IPS-18c (cell line): ENCODE measurements at regions not wholly inside any gene's neighbourhood (a gene's known extent, or its start where the extent isn't known, plus 50 kb on each side); places are given as distances from the start of the nearest gene placed in this dataset.

ENCODE experiments used
- H3K4me3 ChIP-seq: 2 replicates; pipeline ENCODE4 v1.7.0; 2013; ENCODE audit warnings: low read depth, mild to moderate bottlenecking, low read length, moderate library complexity; ENCODE audit not compliant: insufficient read depth
- H3K9me3 ChIP-seq: one replicate; pipeline ENCODE4 v1.6.1; 2013; ENCODE audit warnings: mild to moderate bottlenecking, low read length, moderate library complexity; ENCODE audit not compliant: control insufficient read depth, insufficient read depth

DNA sequence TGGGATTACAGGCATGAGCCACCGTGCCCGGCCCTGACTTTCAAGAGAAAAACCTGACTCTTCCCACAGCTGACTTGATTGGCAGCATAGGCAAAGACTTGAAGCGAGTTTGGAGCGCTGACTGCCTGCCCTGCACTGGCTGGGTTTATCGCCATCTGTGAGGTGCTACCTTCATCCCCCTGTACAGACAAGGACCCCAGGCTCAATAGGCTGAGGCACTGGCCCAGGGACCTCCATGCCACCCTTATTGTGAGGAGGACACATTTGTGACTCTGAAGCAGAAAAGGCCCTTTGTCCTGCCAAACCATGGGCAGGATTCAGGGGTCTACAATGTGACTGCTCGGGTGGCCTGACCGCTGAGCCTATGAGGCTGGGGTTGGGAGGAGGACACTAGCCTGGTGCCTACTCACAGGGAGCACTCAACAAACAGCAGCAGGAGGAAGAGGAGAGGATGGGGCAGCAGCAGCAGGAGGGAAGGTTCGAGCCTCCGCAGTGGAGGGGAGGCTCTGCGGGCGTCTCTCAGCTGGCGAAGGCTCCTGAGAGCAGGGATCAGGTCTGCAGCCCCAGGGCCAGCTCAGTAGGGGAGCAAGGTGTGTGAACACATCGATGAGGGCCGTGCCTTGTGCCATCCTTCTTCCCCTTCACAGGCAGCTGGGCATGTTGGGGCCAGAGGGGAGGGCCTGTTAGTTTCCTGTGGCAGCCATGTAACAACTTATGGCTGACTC, 72.9 kb upstream of the WNT7B start:
- Histone ChIP-seq H3K9me3 (no peaks in the 10 kb centered on the region), H3K4me3 (no peak overlapping the region)

DNA sequence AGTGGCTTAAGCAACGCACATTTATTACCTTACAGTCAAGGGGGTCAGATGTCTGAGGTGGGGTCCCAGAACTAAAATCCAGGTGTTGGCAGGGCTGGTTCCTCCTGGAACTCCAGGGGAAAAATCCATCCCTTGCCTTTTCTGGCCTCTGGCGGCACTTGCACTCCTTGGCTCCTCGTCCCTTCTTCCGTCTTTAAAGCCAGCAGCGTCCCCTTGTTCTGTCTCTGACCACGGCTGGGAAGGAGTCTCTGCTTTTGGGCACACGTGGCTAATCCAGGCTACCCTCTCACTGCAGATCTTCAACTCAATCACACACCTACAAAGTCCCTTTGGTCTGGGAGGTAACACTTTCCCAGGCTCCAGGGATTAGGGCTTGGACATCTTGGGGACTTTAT, 73.5 kb upstream of the WNT7B start:
- H3K4me3 ChIP-seq, result no peak overlapping the region
- no peaks in the 10 kb centered on the region for H3K9me3 ChIP-seq

DNA sequence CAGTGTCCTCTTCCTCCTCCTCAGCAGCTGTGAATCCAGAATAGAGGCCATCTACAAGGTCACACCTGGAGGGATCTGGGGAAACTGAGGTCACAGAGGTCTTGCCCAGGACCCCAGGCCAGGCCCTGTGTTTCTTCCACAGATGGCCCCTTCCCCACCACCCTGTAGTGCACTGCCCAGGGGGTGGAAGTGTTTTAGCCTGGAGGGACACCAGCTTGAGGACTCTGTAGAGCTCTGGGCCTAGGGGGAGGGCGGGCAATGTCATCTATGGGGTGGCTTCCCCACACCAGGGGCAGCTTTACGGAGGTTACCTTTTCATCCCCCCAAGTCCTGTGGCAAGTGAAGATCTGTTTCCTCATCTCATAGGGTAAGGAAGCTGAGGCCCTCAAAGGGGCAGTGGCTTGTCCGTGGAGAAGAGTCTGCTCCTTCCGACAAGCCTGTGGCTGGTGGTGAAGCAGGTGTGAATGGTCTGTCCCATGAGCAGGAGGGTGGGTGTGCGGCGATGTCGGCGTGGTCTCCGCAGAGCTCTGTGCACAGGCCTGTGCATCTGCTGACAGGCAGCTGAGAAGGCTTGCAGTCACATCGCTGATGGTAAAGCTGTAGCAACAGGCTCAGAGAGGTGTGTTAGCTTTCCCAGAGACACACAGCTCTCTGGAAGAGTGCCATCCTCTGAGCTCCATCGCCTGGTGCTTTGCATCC, 74.1 kb upstream of the WNT7B start:
- no peaks in the 10 kb centered on the region for H3K9me3 ChIP-seq
- no peak overlapping the region for H3K4me3 ChIP-seq

DNA sequence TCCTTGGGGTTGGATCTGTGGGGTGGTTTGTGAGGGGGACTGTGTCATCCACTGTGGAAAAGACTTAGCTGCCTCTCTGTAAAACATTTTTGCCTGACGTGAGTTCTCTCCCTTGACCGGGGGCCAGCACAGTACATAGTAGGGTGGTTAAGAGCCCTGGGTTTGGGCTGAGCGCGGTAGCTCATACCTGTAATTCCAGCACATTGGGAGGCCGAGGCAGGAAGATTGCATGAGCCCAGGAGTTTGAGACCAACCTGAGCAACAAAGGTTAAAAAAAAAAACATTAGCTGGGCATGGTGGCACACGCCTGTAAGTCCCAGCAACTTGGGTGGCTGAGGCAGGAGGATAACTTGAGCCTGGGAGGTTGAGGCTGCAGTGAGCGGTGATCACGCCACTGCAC, 74.7 kb upstream of the WNT7B start:
- Histone ChIP-seq H3K4me3 (no peak overlapping the region), H3K9me3 (no peaks in the 10 kb centered on the region)

DNA sequence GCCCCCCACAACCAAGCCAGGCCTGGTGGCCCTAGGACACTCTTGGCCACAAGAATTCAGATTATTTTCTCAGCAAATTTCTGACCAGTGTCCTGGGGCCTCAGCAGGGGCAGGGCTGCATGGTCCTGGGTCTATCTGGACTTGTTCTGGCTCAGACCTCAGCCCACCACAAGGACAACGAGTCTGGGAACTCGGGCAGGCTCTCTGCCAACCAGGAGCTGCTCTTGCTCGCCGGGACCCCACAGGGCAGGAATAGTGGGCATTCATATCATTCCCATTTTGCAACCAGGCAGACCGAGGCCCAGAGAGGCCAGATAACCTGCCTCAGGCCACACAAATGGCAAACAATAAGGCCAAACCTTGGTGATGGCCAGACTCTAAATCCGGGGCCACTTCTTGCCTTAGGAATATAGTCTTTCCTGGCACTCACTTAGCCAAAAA, 75.4 kb upstream of the WNT7B start:
- no peaks in the 10 kb centered on the region for H3K9me3 ChIP-seq
- H3K4me3 ChIP-seq, result no peak overlapping the region

DNA sequence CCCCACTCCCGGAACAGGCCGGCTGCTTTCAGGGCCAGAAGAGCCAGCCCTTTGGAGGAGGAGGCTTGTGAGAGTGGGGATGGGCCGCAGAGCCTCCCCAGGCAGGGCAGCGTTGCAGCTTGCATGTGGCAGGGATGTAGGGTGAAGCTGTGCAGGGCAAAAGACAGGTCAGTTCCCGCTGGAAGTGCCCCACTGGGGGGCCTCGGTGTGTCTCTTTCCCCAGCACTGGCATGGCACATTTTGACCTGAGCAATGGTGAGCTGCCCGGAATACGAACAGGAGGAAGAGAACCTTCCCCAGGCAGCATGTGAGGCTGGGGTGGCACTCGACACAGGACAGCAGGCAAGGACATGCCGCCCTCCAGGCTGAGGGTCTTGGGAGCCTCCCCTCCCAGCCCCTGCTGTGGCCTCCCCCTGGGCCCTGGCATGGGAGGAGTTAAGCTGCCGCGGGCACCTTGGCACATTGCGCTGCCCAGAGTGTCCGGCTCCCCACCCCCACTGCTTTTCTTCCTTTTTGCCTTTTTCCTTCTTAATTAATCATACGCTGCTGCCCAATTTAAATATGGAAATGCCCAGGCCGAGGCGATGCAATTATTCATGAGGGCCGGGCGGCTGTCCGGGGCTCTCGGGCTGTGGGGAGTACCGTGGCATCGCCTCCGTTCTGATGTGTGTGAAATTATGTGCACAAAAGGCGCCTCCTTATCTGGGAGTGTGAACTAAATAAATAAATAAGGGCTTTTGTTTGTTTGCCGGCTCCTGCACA, 76.0 kb upstream of the WNT7B start:
- no peak overlapping the region for H3K4me3 ChIP-seq
- no peaks in the 10 kb centered on the region for H3K9me3 ChIP-seq

DNA sequence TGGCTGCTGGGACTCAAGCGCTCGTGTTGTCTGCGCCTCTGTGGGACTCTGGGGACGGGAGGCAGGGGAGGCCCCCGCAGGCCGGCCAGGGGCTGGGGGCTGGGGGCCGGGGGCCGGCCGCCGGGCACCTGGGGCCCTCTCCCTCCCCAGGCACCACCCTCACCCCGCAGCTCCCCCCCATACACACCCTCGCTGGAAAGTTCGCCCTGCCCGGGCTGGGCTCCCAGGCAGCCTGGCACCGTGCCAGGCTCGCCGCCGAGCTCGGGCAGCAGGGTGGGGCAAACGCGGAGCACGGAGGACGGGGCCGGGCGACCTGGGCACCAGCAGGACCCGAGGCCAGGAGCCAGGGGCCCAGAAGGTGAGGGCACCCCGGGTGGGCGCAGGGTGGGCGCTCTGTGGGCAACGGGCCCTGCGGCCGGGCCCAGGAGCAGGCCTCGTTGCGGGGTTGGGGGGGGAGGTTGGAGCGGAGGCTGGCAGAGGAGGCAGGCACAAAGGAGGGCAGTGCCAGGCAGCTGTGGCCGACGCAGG, 76.7 kb upstream of the WNT7B start:
- Histone ChIP-seq H3K4me3 (no peak overlapping the region), H3K9me3 (no peaks in the 10 kb centered on the region)

DNA sequence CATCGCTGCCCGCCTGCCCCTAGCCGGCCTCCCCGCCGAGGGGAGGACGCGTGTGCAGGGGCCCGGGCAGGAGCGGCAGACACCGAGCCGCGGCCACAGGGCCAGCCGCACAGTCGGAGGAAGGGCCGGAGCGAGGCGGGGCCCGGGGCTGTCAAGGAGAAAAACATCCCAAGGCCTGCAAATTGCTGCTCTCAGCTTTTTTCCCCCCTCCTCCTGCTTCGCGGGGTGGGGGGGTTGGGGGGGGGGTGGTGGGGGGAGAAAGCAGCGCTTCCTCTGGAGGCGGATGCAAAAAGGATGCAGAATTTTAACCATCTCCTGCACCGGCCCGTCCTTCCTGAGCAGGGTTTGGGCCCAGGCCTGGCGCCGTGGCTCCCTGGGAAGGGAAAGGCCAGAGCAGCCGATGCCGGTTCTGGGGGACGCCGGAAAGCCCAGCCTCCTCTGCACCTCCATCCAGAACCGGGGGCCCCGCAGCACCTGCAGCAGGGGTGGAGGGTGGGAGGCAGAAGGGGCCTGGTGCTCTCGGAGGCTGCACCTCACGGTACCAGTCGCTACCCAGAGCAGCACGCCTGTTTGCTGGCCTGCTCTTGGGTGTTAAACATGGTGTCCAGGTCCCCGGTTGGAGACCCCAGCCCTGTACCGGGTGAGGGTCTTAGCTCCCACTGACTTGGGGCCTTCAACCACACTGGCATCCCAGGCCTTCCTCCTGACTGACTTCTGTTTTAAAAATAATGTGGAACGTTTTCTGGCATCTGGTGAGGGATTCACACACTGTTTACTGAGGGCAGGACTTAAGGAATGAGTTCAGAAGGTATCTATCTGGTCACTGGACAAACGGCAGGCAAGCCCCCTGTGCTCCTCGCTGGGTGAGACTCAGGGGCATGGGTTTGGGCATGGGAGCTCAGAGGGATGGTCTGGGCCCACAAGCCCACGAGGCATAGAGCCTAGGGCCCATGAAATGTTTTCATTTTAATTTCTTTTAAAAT, 77.4 kb upstream of the WNT7B start:
- H3K9me3 ChIP-seq, result no peaks in the 10 kb centered on the region

DNA sequence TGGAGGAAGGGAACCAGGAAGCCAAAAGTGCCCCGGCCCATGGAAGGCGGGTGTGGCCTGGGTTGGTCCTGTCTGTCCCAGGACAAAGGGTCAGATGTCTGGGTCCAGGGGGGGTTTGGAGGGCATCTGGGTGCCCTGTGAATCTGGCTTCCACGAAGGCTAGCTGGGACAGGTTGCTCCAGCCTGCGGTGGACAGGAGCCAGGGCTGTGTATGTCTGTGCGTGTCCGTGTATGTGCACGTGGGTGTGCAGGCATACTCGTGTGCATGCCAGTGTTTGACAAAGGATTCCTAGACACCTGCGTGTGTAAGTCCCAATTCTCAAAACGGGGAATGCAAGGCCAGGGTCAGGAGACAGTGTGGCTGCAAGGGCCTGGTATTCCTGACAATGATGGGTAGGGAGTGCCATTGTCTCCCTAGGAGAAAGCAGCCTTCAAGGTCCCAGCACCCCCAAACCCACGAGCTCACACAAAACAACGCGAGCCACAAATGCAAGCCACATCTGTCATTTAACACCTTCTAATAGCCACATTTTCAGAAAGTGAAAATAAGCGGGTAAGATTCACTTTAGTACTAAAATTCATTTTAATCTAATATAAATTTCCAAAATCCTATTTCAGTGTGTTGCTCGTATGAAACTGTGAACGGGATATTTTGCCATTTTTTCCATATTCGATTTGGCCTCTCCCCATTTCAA, 78.4 kb upstream of the WNT7B start:
- no peaks in the 10 kb centered on the region for H3K9me3 ChIP-seq
- no peak overlapping the region for H3K4me3 ChIP-seq

More for the DNA sequence above, 77.4 kb upstream of the WNT7B start:
- no peak overlapping the region for H3K4me3 ChIP-seq

DNA sequence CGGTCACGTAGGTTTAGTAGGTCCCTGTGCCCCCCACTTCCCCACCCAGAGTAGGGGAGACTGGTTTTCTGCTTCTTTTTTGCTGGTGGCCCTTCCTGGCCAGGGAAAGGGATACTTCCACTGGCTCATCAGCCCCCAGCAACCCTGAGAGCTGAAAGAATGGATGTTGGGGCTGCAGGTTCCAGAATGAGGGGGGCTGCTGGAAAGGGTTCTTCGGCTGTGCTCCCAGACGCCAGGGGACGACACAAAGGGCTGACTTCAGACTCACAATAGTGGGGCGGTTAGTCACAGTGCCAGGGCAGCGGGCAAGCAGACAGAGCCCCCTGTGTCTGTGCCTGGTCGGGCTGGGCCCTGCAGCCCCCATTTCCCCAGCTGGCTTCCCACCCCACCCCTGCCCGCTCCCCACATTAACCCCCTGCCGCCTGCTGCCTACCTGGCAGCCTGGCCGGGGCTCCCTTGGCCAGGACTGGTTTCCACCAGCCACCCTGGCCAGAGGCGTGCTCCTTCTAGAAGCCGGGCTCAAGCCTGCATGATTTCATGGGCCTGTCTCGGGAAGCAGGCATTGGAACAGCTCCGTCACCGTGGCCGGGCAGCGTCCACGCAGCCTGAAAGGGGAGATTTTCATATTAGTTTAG, 79.1 kb upstream of the WNT7B start:
- Histone ChIP-seq H3K4me3 (no peak overlapping the region), H3K9me3 (no peaks in the 10 kb centered on the region)

DNA sequence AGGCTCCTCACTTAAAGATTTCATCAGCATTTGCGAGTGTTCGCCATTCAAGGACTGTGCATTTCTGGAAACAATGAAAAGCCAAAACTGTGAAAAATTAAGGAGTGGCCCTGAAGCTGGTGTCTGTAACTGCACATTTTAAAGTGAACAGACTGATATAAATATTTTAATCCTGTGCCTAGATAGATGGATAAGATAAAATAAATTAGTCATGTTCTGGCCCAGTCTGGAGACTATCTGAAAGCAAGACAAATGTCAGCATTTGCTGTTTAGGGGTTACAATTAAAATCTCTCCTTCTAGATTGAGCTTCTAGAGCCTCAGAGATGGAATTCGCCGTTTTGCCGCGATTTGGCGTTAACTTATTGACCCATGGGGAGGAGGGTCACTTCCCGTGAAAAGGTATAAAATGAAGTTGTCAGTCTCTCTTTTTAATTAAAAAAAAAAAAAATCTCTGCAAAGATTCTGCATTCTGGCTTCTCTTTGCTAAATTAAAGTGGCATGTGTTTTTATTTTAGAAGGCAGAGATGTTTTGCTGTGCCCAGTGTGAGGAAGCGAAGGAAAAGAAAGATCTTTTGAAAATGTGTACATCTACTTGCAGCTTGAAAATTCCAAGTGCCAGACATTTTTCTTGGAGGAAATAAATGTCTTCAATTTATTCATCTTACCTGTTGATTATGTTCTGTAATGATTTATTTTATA, 79.7 kb upstream of the WNT7B start:
- no peak overlapping the region for H3K4me3 ChIP-seq

DNA sequence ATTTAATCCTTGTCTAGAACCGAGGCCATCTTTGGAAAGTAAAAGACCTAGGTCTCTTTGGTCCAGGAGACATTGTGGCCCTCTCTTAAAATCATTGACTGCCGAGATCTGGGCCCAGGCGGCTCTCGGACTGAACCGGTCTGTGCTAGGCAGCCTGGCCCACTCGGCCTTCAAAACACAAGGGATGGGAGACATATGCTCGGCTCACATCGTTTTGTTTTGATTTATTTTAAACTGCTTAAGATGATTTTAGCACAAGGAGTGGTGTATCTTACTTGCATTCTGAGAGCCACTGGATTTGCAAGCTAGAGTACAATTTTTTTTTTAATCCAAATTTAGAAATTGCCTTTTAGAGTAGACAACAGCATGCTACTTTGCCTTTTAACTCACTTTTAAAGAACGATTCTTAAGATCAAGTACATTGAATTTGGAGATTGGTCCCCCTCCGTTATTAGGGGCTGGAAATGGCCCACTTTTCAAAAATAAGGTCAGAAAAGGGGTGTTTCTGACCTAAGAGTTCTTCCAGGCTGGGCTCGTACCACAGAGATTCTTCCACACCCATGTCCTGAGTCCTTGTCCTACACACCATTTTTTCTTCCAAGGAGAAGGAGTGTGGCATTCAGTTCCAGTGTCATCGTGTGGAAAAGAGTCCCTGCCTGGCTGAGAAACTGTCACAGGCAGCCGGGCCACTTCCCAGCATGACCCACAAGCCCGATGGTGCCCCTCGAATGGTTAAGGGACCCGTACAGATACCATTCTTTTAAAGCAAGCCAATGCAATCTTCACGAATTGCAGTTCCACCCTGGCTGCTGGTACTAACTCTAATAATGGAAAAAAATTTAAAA, 80.5 kb upstream of the WNT7B start:
- no peak overlapping the region for H3K4me3 ChIP-seq
- H3K9me3 ChIP-seq, result no peaks in the 10 kb centered on the region

More for the DNA sequence above, 79.7 kb upstream of the WNT7B start:
- H3K9me3 ChIP-seq, result no peaks in the 10 kb centered on the region

DNA sequence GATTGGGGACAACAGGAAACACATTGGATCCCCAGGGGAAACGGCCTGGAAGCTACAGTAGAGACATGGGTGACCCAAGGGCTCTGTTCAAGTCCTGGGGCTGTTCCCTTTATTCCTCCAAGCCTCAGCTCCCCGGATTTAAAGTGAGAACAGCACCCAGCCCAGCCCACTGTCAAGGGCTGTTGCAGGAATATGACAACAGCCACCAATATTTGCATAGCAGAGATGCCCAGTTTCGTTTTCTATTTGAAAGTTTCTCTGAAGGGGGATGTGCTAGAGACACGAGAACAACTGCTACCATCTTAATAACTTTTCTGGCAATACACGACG, 81.1 kb upstream of the WNT7B start:
- no peaks in the 10 kb centered on the region for H3K9me3 ChIP-seq
- H3K4me3 ChIP-seq, result no peak overlapping the region

DNA sequence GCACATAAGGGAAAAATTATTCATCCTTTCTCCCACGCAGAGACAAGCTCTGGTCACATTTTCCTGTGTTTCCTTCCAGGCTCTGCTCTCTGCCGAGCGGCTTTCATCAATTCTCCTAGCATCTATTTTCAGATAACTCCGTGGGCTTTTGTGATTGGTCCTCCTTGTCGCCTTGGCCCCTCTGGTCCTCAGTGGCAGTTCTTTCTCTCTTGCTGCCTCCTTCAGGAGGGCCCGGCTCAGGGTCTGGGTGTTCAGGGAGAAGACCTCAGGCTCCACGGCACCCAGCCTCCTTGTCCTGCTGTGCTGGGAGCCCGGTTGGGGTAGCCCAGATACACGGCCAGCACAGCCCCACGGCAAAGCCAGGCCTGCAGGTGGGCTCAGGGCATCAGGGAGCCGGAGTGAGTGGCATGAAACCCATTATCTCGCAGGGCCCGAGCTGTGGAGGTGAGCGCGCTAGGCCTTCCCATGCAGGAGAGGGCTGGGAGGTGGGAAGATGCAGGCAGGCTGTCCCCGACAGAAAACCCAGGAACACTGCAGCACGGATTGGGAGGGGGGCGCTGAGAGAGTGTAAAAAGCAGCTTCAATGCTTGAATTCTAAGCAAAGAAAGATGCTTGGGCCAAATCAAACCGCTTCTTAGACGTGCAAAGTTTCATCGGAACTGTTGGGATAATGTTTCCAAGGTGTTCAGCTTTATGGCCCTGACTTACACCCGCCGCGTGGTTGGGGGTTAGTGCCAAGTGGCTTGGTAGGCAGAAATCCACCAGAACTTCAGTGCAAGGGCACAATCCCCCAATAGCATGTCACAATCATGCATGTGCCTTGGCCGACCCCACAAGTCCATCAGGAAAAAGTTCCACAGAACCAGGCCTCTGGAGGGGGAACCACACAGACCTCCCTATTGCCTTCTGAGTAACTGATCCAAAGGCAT, 81.9 kb upstream of the WNT7B start:
- Histone ChIP-seq H3K4me3 (no peak overlapping the region), H3K9me3 (no peaks in the 10 kb centered on the region)
